ENCODE measurements at regions not wholly inside any gene's neighbourhood (a gene's known extent, or its start where the extent isn't known, plus 50 kb on each side); places are given as distances from the start of the nearest gene placed in this dataset.

DNA sequence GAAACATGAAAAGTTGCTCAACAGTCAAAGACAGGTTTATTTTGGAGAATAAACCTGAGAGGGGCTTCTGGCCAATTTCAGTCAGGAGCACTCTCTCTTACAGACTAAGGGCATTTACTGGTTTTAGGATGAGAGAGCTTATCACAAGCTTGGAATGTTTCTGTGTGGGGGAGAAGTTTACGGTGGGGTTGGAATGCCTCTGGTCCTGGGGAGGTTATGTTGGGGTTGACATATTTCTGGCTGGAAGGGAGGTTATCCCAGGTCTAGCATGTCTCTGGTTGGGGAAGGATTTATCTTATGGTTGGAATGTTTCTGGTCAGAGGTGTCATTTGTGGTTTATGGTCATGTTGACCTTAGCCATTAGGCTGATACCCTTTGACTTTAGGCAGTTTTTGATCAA lies 1867.3 kb downstream of the EFNA5 start:
- TF ChIP-seq TAF1 (IDR thresholded peaks at IDR 0.05; ENCODE audit: borderline replicate concordance, insufficient read depth, low read length): no peak
- TF ChIP-seq REST (IDR thresholded peaks at IDR 0.05; ENCODE audit: insufficient read depth in 1 of 2, low read depth in 2 of 2, low read length in 2 of 2): no peak
- no peak for TF ChIP-seq FOXP2 (optimal IDR thresholded peaks at IDR 0.05; ENCODE audit: borderline replicate concordance, extremely low read depth, extremely low read length, insufficient read depth)
- no peak for TF ChIP-seq POLR2AphosphoS5 (IDR thresholded peaks at IDR 0.05; ENCODE audit: low read depth, low read length)
- no peak for TF ChIP-seq SIN3A (IDR thresholded peaks at IDR 0.05; ENCODE audit: borderline replicate concordance, insufficient read depth, low read length)

All from PFSK-1 (cell line).